CD4-positive, alpha-beta T cell treated with Interleukin-12 subunit alpha and Interleukin-12 subunit beta, for 1 hour (primary cell): ENCODE measurements at regions not wholly inside any gene's neighbourhood (a gene's known extent, or its start where the extent isn't known, plus 50 kb on each side); places are given as distances from the start of the nearest gene placed in this dataset.
"Not testable (repeated sequence)": the region's sequence is repeated elsewhere in the genome, so short reads cannot be mapped to it uniquely, and the experiment has no call there.

Experiments used
- DNase-seq: peaks from one replicate; pipeline ENCODE4 v3.0.0-alpha.2; 2020

DNA sequence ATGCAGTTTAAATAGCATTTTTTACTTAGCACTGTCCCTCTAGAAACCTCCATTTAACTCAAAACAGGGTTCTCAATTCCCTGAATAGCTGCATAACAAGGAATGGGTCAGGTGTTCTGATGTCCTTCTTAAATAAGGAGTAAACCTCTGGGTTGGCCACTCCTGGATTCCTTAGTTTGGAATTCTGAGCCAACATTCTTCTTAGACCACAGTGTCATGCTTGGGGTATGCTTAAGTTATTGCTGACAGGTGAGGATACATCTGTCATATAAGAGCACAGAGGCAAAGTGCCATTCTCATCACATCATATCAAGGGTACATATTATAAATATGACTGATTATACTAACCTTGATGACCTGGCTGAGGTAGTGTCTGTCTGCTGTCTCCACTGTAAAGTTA lies 179.9 kb upstream of the SEMA6A start:
- no peak for DNase-seq

DNA sequence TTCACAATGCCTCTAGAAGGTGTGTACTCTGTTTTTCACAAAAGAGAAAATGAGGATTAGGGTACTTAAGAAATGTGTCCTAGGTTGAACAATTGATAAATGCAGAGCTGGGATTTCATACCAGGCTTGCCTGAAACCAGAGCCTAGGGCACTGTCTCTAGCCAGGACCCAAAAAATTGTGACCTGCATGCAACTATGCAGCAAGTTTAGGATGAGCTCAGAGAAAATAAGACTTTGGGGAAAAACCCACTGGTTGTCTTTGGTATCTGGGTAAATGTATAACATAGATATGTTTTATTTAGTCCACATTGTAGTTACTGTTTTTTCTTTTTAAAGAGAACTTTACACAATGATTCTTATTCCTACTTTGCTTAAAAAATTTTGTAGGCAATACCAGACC lies 177.1 kb upstream of the SEMA6A start:
- DNase-seq = no peak

DNA sequence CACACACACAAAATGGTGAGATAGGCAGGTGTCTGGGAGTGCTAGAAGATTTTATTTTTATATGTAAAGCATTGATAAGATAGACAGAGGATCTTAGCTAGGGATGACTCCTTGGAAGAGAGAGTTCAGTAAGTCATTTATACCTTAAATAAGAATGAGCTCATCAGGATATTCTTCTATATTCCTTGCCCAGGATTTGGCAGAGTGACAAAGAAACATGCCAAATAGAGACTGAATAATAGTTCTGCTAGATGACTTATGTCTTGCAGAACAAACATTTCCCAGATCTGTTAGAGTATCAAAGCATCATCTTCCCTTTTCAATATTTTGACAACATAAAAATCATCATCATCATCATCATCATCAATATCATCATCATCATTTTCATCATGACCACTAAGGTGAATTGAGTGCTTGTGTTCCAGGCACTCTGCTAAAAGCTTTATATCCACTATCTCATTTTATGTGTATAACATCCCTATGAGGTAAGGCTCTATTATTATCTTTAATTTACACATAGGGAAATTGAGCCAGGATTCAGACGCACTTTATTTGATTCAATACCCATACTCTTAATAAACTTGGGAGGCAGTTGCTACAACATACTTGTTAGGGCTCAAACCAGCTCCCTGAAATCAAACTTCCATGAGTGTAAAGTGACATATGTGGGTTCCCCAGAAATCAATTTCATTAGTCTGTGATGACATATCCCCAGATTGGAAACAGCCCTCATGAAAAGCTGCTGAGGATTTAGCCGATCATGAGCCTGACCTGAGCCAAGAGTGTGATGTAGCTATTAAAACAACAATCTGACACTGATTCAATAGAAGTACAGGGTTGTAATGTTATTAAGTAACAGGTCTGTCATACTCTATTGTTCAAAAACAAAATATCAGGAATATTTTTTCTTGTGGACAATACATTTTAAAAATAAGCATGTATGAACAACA lies 176.3 kb upstream of the SEMA6A start:
- DNase-seq = no peak

DNA sequence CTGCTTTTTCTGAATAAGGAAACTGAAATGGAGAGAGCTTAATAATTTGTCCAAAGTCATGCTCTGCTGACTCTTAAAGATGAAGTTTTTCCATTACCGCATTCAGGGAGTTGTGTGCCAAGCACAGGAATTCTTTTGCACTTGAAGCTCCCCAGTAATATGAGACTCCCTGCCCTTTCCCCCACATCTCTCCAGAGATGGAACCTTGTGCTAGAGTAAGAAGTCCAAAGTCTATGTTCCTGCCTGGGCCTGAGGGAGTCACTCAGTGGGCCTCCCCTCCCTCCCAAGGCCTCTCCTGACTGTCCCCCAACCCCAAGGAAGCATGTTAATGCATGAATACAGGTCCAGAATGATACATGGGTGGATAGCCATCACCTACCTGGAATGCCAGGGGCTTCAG lies 173.3 kb upstream of the SEMA6A start:
- no peak for DNase-seq

DNA sequence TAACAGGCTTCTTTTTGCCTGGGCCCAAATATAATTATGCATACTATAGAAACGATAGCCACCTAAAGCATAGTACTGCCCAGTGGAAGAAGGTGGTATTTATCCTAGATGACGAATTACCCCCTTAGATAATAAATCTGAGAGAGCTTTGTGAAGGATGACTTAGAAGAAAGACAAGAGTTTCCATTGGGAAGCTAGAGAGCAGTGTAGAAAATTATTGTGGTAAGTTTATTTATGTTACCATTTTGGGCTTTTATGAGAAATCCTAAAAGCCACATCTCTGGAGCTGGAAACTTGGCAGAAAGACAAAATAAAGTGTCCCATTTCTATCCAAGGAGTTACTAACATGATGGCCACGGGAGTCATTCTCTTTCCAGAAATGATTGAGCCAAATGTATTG lies 172.0 kb upstream of the SEMA6A start:
- DNase-seq = no peak

DNA sequence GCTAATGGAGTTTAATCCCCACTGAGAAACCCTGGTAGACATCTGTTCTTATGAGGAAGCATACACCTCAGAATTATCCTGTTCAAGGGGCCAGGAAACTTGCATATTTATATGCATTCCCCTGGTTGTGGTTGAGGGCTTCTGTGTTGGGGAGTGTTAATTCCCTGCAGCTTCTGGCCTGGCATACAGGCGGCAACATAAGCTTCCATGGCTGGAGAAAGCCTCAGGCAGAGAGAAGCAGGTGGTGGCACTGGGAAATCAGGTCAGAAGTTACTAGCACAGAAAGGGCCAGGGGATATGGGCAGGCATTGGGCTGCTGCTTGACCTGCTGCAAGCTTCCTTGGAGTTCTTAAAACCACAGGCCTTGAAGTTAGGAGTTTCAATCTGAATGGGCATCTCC lies 166.1 kb upstream of the SEMA6A start:
- DNase-seq = no peak

DNA sequence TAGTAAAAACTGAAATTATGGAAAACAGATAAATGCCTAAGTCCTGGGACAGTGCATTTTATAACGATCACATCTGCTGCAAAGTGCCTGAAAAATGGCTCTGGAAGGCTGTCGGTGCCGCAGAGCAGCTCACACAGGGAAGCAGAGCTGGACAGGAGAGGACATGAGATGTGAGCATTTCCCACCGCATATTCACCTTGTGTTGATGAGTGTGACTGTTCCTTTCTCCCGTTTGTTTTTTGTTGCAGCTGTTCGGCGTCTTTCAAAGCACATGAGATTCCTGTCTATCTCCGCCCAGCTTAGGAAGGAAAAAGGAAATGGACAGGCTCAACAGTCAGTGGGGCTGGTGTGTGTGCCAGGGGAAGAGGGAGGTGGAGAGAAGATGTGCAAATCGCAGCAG lies 164.9 kb upstream of the SEMA6A start:
- DNase-seq = no peak

DNA sequence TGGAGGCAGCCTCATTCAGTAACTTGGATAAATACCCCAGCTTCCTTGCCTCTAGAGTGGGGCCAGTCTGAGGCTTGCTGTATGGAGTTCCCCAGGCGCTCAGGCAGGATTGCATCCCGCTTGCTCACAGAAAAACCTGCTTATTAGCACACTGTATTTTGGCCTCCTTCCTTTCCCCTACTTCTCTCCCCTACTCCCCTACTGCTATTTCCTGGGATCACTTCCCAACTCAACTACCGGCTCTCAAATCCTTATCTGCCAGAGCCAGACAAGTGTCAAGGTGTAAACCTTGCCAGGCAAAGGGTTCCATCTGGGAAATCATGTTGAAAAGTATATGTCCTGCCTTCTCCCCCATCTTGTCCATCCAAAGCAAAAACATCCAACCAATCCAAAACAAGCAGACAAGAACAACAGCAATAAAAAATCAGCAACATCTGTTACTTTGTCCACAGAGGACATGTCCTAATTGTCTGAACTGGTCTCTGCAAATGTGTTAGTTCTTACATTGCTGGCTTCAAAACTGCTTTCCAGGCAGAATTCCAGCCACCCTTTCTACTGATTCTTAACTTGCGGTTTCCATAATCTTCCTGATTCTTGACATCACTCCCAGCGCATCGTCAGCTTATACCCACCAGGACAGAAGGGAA lies 164.1 kb upstream of the SEMA6A start:
- no peak for DNase-seq

DNA sequence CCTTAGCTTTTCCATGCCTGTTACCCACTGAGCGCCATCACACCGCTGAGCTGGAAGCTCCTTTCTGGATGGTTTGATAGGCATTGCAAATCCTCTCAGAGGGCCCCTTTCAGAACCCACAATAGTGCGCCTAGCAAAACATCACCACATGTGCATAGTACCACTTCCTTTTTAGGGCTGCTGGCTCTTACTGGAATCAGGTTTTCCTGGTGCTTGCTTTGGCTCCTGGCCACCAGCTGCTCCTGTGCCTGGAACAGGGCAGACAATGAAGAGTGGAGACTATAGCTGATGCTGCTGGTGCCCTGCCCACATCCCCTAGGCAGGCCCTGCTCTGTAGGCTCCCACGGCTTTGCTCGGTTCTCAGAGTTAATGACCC lies 163.6 kb upstream of the SEMA6A start:
- DNase-seq = no peak

DNA sequence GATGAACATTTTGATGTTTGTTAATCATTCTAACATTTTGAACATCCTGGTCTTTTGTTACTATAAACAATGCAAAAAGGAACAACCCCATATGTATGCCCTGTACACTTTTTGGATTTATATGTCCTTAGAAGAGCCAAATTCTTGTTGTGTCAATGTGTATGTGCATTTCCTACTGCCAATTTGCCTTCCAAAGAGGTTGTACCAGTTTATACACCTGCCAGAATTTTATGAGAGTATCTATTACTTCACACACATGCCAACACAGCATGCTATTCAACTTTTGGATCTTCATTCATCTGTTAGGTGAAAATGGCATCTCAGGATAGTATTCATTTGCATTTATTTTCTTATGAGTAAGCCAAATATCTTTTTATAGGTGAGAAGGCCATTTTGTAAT lies 162.0 kb upstream of the SEMA6A start:
- no peak for DNase-seq

DNA sequence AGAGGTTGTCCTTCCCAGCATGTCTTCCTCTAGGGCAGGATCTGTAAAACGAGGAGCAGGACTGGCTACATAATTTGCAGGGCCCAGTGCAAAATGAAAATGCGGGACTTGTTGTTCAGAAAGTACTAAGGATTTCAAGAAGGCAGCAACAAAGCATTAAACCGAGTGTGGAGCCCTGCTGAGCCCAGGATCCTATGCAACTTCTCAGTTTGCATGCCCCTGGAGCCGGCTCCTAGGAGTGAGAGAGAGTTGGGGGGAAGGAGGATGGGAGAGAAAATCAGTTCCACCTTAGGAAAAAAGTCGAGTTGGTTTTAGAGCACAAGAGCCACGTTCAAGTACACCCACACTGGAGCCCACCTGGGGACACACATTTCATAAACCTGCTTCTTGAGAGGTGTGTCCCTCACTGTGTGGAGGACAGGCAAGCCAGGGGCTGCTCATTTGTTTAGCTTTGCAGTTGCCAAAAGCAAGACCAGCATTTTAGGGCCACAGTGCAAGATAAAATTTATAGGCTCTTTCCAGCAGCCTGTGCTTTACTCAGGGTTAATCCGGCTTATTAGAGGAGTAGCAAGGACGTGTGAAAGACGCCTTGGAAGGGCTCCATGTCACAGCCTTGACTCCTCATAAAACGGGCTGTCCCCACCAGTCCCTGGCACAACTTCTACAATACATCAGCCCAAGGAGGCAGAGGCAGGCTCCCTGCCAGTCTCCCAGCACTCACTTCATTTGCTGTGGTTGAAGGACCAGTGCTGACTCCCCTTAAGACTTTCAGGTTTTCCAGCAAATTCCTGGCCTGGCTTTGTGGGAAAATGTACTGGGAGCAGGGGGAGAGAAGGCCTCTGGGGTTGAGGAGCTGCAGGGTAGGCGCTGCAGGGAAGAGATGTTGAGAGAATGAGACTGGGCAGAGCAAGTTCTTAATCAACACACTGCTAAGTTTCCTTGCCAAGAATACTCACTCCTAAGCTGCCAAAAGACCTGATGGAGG lies 159.7 kb upstream of the SEMA6A start:
- no peak for DNase-seq

DNA sequence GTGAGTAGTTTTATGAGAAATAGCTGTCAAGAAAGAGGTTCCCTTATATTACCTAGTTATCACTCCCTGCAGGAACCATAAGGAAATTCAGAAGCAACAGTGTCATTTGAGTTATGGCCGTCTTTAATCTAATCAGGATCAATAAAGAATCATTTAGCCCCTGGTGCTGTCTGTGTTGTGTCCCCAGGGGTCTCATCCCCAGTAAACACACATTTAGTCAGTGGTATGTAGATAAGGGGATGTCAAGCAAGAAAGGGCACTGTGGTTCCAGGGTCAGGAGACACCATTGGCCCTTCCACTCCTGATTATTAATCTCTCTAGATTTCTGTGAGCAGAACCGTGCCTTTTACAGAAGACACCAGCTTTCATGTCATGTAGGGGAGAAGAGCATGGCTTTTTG lies 158.0 kb upstream of the SEMA6A start:
- DNase-seq = no peak

DNA sequence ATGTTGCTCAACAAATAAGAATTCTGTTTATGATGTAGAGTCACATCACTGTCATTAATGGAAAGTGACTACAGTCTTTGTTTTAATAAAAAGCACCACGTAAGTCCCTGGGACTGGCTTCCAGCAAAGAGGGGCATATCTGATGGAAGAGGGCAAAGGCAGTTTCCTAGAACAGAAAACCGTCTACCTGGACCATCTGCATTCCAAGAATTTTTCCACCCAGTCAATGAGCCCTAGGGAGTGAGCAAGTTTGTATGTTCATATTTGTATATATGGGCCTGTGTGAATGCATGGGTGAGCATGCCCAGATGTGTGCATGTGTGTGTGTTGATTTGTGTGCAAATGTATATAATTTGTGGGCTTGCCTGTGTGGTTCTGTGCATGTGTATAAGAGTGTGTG lies 156.8 kb upstream of the SEMA6A start:
- DNase-seq = no peak

DNA sequence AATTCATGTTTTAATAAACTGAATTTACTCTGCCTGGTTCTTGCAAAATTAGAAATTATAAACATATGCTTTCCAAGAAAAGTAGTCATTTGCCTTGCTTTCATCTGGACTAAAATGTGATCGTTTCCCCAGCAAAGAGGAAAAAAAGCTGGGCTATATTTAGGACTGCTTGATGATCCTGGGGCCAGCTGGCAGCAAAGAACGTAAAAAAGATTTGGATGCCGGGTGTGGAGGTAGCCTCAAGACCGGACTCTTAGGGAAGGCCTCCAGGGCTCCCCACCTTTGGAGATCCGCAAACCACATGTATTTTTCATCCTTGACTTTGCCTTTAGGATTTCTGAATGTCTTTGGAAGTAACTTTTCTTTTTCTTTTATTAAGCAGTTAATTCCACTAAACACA lies 156.1 kb upstream of the SEMA6A start:
- no peak for DNase-seq

DNA sequence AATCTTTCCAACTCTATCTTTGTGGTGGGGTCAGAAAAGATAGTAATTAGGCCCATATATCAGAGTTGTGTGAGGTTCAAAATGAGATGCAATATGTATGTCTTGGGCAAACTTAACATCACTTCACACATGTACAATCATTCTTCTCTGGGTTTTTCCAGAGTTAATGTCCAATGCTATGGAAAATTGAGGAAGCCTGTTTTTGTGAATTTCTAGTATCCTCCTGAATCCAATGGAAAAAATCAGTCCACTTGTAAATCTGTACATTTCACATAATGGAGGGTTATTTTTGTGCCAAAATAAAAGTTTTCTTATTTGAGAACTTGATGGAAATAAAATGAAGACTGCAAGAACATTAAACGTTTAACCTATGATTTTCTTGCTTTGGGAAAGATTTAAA lies 155.6 kb upstream of the SEMA6A start:
- no peak for DNase-seq

DNA sequence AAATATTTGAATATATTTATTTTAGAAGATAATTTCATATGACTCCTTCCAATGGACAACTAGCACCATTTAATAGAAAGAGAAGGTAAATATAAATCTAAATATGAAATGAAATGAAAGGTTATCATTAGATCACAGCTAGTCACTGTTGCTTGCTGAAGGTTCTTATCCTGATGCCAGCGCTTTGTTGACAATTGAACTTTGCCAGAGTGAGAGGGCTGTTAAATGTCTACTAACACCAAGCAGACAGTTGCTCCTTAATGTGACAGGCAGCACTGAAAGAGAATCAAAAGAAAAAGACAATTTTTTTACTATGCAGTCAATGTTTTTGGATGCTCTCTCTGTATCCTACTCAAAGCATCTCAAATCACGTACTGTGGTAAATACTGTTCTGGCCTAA lies 152.6 kb upstream of the SEMA6A start:
- DNase-seq = no peak

DNA sequence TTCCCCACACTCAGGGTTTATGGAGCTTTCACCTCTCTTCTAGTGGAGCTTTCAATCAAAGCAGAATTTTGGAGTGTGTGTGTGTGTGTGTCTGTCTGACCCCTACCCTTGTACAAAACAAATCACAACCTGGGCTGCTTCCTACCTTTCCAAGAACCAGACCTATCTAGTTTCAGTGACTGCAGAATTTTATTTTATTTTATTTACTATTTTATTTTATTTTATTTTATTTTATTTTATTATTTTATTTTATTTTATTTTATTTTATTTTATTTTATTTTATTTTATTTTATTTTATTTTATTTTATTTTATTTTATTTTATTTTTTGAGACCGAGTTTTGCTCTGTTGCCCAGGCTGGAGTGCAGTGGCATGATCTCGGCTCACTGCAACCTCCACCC lies 151.6 kb upstream of the SEMA6A start:
- DNase-seq = not testable (repeated sequence)

DNA sequence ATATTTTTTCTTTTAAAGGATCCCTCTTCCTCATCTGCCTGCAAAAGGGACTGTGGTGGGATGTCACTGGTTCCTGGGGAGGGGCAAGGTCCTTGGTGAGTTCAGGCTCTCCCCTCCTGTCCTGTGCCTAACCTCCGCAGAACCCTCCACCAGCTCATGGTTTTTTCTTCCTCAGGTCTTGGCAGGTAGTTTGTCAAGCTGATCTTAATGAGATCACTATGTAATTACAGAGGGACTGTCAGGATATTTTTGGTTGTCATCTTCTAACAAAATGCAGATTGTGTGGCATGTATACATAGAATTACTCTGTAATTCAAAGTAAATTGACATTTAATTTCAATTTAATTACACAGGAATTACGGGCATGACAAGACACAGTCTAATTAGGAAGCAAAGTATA lies 150.3 kb upstream of the SEMA6A start:
- DNase-seq = no peak

DNA sequence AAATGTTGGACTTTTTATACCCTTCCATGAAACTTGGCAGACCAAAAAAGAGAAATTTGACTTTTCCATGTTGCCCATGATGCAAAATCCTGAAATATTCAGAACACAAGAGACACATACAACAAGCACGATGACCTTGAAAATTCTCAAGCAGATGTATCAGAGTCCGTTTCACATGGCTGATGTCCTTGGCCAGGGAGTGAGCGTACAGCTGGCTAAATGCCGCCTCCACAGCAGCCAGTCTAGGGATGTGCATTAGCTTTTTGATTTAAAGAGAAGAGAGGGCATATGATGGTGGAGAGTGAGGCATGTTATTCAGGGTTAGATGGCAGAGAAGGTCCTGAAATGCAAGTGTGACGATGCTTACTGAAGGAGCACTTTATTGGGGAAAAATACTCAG lies 148.0 kb upstream of the SEMA6A start:
- DNase-seq = no peak

DNA sequence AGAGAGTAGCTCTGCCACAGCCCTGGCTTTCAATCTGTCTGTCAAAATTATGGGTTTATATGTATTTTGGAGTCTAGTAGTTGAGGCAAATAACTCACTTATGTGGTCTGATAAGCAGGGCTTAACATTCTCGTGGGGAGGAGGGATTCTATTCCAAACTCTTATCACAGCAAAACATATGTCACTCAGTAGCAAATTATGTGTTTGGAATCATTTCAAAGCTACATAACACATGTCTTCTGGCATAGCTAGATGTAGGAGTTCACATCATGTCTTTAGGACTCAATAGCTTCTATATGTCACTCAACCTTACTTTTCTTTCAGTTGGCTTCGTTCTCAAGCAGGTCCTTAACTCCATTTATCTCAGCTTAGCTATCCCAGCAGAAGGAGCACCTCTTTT lies 144.5 kb upstream of the SEMA6A start:
- no peak for DNase-seq

DNA sequence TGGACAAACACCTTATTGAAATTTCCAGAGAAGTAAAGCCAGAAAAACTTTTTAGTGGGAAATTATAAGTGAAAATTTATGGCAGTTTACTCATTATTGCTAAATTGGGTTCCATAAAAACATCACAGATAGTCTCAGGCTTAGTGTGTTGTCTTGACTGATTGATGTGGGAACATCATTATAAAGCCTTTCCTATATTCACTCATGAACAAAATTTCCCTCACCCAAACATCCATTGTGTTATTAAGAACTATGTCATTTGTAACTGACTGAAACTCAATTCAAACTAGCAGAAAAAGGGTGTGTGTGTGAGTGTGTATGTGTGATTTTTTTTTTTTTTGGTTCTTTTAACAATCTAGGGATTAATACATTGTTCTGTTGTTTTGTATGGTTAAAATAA lies 143.7 kb upstream of the SEMA6A start:
- no peak for DNase-seq

DNA sequence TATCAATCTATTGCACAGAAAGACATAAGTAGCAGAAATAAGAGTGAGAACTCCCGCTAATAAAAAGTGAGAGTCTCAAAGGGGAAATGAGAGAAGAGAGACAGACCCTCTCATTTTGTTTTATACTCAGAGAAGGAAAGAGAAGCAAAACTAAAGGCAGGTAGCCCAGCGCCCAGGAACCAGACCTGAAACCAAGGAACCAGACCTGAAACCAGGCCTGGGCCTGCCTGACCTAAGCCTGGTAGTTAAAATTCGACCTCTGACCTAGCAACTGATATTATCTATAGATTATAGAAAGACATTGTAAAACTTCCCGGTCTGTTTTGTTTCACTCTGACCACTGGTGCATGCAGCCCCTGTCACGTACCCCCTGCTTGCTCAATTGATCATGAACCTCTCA lies 134.5 kb upstream of the SEMA6A start:
- DNase-seq = no peak

DNA sequence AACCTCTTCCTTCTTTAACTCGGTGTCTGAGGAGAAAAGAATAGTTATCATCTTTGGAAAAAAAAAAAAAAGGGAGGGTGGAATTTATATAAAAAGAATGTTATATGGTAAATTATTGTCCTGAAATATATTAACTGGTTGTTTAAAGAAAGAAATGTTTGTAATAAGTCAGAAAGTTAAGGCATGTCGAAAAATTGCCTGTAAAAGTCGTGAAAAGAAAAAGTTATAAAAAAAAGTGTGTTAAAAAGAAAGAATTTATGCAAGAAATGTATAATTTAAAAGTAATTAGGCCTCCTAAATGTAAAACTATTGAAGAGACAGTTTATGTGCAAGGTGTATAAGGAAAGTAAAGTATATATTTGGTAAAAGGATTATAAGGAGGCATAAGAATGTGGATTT lies 130.5 kb upstream of the SEMA6A start:
- DNase-seq = not testable (repeated sequence)
